ENCODE measurements at regions not wholly inside any gene's neighbourhood (a gene's known extent, or its start where the extent isn't known, plus 50 kb on each side); places are given as distances from the start of the nearest gene placed in this dataset.
"Not testable (repeated sequence)": the region's sequence is repeated elsewhere in the genome, so short reads cannot be mapped to it uniquely, and the experiment has no call there.

DNA sequence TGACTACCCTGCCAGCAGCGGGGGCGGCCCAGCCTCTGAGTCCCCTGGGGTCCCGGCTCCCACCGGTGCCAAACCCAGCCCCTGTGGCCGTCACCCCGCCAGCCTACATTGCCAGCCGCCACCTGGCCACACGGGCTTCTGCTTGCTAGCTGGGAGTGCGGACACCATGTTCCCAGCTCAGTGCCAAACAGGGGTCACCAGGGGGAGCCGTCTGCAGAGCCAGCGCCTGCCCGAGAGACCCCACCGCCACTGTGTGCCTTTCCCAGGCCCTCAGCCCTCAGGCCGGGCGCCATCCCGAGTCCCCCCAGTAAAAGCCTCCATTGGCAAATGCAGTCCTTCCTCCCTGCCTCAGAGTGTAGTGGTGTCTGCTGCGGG, 3026.8 kb upstream of the TEKT4 start:
- not testable (repeated sequence) for H3K36me3 ChIP-seq (ENCODE audit: control insufficient read depth in 3 of 3, insufficient read depth in 2 of 3, low read depth in 1 of 3, low read length in 3 of 3); H3K27ac ChIP-seq (ENCODE audit: low read depth in 1 of 3, low read length in 2 of 3); DNase-seq; FAIRE-seq; H3K4me1 ChIP-seq (ENCODE audit: control insufficient read depth in 3 of 3, insufficient read depth in 2 of 3, low read depth in 1 of 3, low read length in 2 of 3); H3K4me3 ChIP-seq (ENCODE audit: low read depth in 1 of 3, low read length in 3 of 3); H3K9me3 ChIP-seq (ENCODE audit: control insufficient read depth in 2 of 2, insufficient read depth in 1 of 2, low read depth in 1 of 2, low read length in 1 of 2)
- H3K27me3 ChIP-seq (ENCODE audit: control insufficient read depth in 3 of 3, insufficient read depth in 3 of 3, low read length in 3 of 3): peaks cover 0 to 13% (median 4%) of the 10 kb centered on the region in 3 donors
- WGBS, 3 donors: 84 to 90% (median 87%) methylated on average over 14 to 17 of the region's 17 CpGs

DNA sequence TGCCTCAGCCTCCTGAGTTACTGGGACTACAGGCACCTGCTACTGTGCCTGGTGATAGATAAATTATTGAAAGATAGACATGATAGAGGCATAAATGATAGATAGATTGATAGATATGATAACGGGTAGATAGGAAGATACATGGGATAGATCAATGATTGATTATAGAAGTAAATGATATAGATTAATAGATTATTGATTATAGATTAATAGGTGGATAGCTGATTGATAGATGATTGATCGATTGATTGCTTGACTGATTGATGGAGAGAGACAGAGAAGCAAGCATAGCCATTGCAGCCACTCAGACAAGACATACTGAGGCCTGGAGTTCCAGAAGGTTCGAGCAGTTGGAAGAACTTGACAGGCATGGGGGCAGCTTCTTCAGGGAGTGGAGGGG, 3024.8 kb upstream of the TEKT4 start:
- WGBS, 3 donors: 74 to 80% (median 77%) methylated on average over 3 of the region's 3 CpGs

DNA sequence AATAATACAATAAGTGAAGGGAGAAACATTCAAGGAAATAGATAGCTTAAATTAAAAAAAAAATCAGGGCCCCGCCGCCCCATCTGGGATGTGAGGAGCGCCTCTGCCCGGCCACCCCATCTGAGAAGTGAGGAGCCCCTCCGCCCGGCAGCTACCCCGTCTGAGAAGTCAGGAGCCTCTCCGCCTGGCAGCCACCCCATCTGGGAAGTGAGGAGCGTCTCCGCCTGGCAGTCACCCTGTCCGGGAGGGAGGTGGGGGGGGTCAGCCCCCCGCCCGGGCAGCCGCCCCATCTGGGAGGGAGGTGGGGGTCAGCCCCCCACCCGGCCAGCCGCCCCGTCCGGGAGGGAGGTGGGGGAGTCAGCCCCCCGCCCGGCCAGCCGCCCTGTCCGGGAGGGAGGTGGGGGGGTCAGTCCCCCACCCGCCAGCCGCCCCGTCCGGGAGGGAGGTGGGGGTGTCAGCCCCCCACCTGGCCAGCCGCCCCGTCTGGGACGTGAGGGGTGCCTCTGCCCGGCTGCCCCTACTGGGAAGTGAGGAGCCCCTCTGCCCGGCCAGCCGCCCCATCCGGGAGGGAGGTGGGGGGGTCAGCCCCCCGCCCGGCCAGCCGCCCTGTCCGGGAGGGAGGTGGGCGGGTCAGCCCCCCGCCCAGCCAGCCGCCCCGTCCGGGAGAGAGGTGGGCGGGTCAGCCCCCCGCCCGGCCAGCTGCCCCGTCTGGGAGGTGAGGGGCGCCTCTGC, 3019.4 kb upstream of the TEKT4 start:
- H3K27ac ChIP-seq (ENCODE audit: low read depth in 1 of 3, low read length in 2 of 3); H3K36me3 ChIP-seq (ENCODE audit: control insufficient read depth in 3 of 3, insufficient read depth in 2 of 3, low read depth in 1 of 3, low read length in 3 of 3); H3K4me3 ChIP-seq (ENCODE audit: low read depth in 1 of 3, low read length in 3 of 3); FAIRE-seq; H3K27me3 ChIP-seq (ENCODE audit: control insufficient read depth in 3 of 3, insufficient read depth in 3 of 3, low read length in 3 of 3); H3K9me3 ChIP-seq (ENCODE audit: control insufficient read depth in 2 of 2, insufficient read depth in 1 of 2, low read depth in 1 of 2, low read length in 1 of 2); DNase-seq; H3K4me1 ChIP-seq (ENCODE audit: control insufficient read depth in 3 of 3, insufficient read depth in 2 of 3, low read depth in 1 of 3, low read length in 2 of 3): not testable (repeated sequence)
- 94 to 96% (median 95%) methylated on average over 23 to 47 of the region's 47 CpGs for WGBS, 3 donors

More for the DNA sequence above, 3024.8 kb upstream of the TEKT4 start:
- not testable (repeated sequence) for H3K27me3 ChIP-seq (ENCODE audit: control insufficient read depth in 3 of 3, insufficient read depth in 3 of 3, low read length in 3 of 3); H3K36me3 ChIP-seq (ENCODE audit: control insufficient read depth in 3 of 3, insufficient read depth in 2 of 3, low read depth in 1 of 3, low read length in 3 of 3); DNase-seq; H3K4me1 ChIP-seq (ENCODE audit: control insufficient read depth in 3 of 3, insufficient read depth in 2 of 3, low read depth in 1 of 3, low read length in 2 of 3); FAIRE-seq; H3K27ac ChIP-seq (ENCODE audit: low read depth in 1 of 3, low read length in 2 of 3); H3K4me3 ChIP-seq (ENCODE audit: low read depth in 1 of 3, low read length in 3 of 3); H3K9me3 ChIP-seq (ENCODE audit: control insufficient read depth in 2 of 2, insufficient read depth in 1 of 2, low read depth in 1 of 2, low read length in 1 of 2)

DNA sequence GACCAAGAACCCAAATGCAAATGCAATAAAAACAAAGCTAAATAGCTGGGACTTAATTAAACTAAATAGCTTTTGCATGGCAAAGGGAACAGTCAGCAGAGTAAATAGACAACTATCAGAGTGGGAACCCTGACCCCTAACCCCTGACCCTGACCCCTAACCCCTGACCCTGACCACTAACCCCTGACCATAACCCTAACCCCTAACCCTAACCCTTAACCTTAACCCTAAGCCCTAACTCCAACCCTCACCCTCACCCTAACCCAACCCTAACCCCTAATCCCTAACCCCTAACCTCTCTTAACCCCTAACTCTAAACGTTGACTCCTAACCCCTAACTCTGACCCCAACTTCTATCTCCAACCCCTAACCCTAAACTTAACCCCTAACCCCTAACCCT, 3014.3 kb upstream of the TEKT4 start:
- H3K36me3 ChIP-seq (ENCODE audit: control insufficient read depth in 3 of 3, insufficient read depth in 2 of 3, low read depth in 1 of 3, low read length in 3 of 3); H3K4me1 ChIP-seq (ENCODE audit: control insufficient read depth in 3 of 3, insufficient read depth in 2 of 3, low read depth in 1 of 3, low read length in 2 of 3); H3K27me3 ChIP-seq (ENCODE audit: control insufficient read depth in 3 of 3, insufficient read depth in 3 of 3, low read length in 3 of 3); H3K9me3 ChIP-seq (ENCODE audit: control insufficient read depth in 2 of 2, insufficient read depth in 1 of 2, low read depth in 1 of 2, low read length in 1 of 2); H3K4me3 ChIP-seq (ENCODE audit: low read depth in 1 of 3, low read length in 3 of 3); H3K27ac ChIP-seq (ENCODE audit: low read depth in 1 of 3, low read length in 2 of 3); DNase-seq; FAIRE-seq: not testable (repeated sequence)
- WGBS, 3 donors: 15 to 35% (median 27%) methylated on average over 1 of the region's 1 CpG

DNA sequence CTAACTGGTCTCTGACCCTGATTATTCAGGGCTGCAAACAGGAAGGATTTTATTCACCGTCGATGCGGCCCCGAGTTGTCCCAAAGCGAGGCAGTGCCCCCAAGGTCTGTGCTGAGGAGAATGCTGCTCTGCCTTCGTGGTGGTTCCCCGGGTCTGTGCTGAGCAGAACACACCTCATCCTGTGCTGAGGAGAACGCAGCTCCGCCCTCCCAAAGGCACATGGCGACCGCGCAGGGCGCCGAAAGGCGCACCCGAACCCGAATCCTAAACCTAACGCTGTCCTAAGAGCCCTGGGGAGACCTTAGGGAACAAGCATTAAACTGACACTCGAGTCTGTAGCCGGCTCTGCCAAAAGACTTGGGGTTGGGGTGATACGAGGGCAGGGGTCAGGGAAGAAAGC, 3013.5 kb upstream of the TEKT4 start:
- H3K36me3 ChIP-seq (ENCODE audit: control insufficient read depth in 3 of 3, insufficient read depth in 2 of 3, low read depth in 1 of 3, low read length in 3 of 3); H3K4me3 ChIP-seq (ENCODE audit: low read depth in 1 of 3, low read length in 3 of 3); H3K27ac ChIP-seq (ENCODE audit: low read depth in 1 of 3, low read length in 2 of 3); H3K4me1 ChIP-seq (ENCODE audit: control insufficient read depth in 3 of 3, insufficient read depth in 2 of 3, low read depth in 1 of 3, low read length in 2 of 3); FAIRE-seq; H3K9me3 ChIP-seq (ENCODE audit: control insufficient read depth in 2 of 2, insufficient read depth in 1 of 2, low read depth in 1 of 2, low read length in 1 of 2); H3K27me3 ChIP-seq (ENCODE audit: control insufficient read depth in 3 of 3, insufficient read depth in 3 of 3, low read length in 3 of 3); DNase-seq: not testable (repeated sequence)
- 78 to 83% (median 82%) methylated on average over 19 to 21 of the region's 21 CpGs for WGBS, 3 donors

DNA sequence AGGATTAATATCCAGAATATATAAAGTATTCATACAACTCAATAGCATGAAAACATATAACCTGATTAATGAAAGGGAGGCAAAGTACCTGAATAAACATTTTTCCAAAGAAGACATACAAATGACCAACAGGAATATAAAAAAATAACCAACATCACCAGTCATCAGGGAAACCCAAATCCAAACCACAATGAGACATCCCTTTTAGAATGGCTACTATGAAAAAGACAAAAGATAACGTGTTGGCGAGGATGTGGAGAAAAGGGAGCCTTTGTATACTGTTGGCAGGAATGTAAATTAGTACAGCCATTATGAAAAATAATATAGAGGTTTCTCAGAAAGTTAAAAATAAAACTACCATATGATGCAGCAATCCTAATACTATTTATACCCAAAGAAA, 2999.5 kb upstream of the TEKT4 start:
- H3K4me1 ChIP-seq (ENCODE audit: control insufficient read depth in 3 of 3, insufficient read depth in 2 of 3, low read depth in 1 of 3, low read length in 2 of 3); DNase-seq; FAIRE-seq; H3K36me3 ChIP-seq (ENCODE audit: control insufficient read depth in 3 of 3, insufficient read depth in 2 of 3, low read depth in 1 of 3, low read length in 3 of 3); H3K27me3 ChIP-seq (ENCODE audit: control insufficient read depth in 3 of 3, insufficient read depth in 3 of 3, low read length in 3 of 3); H3K4me3 ChIP-seq (ENCODE audit: low read depth in 1 of 3, low read length in 3 of 3); H3K27ac ChIP-seq (ENCODE audit: low read depth in 1 of 3, low read length in 2 of 3); H3K9me3 ChIP-seq (ENCODE audit: control insufficient read depth in 2 of 2, insufficient read depth in 1 of 2, low read depth in 1 of 2, low read length in 1 of 2): not testable (repeated sequence)
- WGBS, 3 donors: 56 to 62% (median 62%) methylated on average over 2 of the region's 2 CpGs

DNA sequence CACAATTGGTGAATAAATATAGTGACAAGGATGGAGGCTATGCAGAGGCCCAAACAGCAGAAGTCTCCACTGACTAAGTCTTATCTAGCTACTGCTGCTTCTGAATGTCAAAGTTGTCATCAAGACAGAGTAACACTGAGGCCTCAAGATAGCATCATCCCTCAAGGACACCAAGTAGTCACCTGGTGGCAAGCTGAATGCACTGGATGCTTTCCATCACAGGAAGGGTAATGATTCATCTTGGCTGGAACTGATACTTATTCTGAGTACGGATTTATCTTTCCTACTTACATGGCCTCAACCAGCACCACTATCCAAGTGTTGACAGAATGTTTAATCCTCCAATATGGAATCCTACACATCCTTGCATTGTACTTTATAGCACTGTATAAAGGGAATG, 2997.8 kb upstream of the TEKT4 start:
- FAIRE-seq; H3K4me1 ChIP-seq (ENCODE audit: control insufficient read depth in 3 of 3, insufficient read depth in 2 of 3, low read depth in 1 of 3, low read length in 2 of 3); DNase-seq; H3K27me3 ChIP-seq (ENCODE audit: control insufficient read depth in 3 of 3, insufficient read depth in 3 of 3, low read length in 3 of 3); H3K27ac ChIP-seq (ENCODE audit: low read depth in 1 of 3, low read length in 2 of 3); H3K4me3 ChIP-seq (ENCODE audit: low read depth in 1 of 3, low read length in 3 of 3); H3K36me3 ChIP-seq (ENCODE audit: control insufficient read depth in 3 of 3, insufficient read depth in 2 of 3, low read depth in 1 of 3, low read length in 3 of 3); H3K9me3 ChIP-seq (ENCODE audit: control insufficient read depth in 2 of 2, insufficient read depth in 1 of 2, low read depth in 1 of 2, low read length in 1 of 2): not testable (repeated sequence)
- WGBS, 3 donors: 55 to 69% (median 62%) methylated on average over 1 of the region's 1 CpG

DNA sequence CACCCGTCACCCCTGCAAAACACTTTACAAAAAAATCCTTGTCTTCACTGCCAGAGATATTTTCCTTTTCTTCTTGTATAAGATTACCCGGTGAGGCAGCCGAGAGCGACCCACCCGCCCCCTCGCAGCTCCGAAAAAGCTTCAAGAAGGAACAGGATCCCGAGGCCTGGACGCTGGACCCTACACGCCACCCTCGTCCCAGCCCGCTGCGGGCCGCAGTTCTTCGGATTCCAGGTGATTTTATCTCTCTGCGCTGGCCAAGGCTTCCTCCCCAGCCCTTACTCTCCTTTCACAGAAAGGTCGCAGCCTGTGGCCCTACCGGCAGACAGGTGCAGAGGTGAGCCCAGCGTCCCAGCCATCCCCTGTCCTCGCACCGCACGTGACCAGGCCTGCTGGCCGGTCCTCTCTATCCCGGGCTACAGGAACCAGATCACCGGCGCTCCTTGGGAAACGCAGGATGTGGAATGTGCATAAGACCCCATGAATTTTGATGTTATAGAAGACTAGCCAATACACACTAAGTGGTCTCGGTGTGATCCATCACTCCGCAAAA, 2993.5 kb upstream of the TEKT4 start:
- 87 to 90% (median 90%) methylated on average over 29 of the region's 29 CpGs for WGBS, 3 donors

DNA sequence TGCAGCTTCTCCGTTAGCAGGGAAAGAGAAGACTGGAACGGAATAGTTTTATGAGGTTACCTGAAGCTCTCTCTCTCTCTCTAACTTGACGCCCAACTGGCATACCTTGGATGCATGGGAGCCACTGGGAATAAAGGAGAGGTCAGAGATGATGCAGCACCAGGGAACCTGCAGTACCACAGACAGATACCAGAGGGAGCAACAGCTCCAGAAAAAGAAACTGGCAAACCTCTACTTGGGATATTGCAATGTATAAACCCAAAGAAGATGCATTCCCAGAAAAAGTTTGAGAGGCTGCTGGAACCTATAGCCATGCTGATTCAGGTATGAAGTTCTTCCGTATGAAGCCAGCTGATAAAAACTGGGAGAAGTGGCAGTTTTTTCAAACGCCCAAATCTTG, 2976.1 kb upstream of the TEKT4 start:
- H3K27ac ChIP-seq (ENCODE audit: low read depth in 1 of 3, low read length in 2 of 3); H3K4me1 ChIP-seq (ENCODE audit: control insufficient read depth in 3 of 3, insufficient read depth in 2 of 3, low read depth in 1 of 3, low read length in 2 of 3); H3K27me3 ChIP-seq (ENCODE audit: control insufficient read depth in 3 of 3, insufficient read depth in 3 of 3, low read length in 3 of 3); H3K36me3 ChIP-seq (ENCODE audit: control insufficient read depth in 3 of 3, insufficient read depth in 2 of 3, low read depth in 1 of 3, low read length in 3 of 3); FAIRE-seq; DNase-seq; H3K9me3 ChIP-seq (ENCODE audit: control insufficient read depth in 2 of 2, insufficient read depth in 1 of 2, low read depth in 1 of 2, low read length in 1 of 2); H3K4me3 ChIP-seq (ENCODE audit: low read depth in 1 of 3, low read length in 3 of 3): not testable (repeated sequence)
- 14 to 29% (median 19%) methylated on average over 3 to 4 of the region's 5 CpGs for WGBS, 3 donors

More for the DNA sequence above, 2993.5 kb upstream of the TEKT4 start:
- H3K4me3 ChIP-seq (ENCODE audit: low read depth in 1 of 3, low read length in 3 of 3); H3K36me3 ChIP-seq (ENCODE audit: control insufficient read depth in 3 of 3, insufficient read depth in 2 of 3, low read depth in 1 of 3, low read length in 3 of 3); H3K9me3 ChIP-seq (ENCODE audit: control insufficient read depth in 2 of 2, insufficient read depth in 1 of 2, low read depth in 1 of 2, low read length in 1 of 2); H3K27me3 ChIP-seq (ENCODE audit: control insufficient read depth in 3 of 3, insufficient read depth in 3 of 3, low read length in 3 of 3); FAIRE-seq; H3K27ac ChIP-seq (ENCODE audit: low read depth in 1 of 3, low read length in 2 of 3); DNase-seq; H3K4me1 ChIP-seq (ENCODE audit: control insufficient read depth in 3 of 3, insufficient read depth in 2 of 3, low read depth in 1 of 3, low read length in 2 of 3): not testable (repeated sequence)
